ENCODE measurements at regions not wholly inside any gene's neighbourhood (a gene's known extent, or its start where the extent isn't known, plus 50 kb on each side); places are given as distances from the start of the nearest gene placed in this dataset.

DNA sequence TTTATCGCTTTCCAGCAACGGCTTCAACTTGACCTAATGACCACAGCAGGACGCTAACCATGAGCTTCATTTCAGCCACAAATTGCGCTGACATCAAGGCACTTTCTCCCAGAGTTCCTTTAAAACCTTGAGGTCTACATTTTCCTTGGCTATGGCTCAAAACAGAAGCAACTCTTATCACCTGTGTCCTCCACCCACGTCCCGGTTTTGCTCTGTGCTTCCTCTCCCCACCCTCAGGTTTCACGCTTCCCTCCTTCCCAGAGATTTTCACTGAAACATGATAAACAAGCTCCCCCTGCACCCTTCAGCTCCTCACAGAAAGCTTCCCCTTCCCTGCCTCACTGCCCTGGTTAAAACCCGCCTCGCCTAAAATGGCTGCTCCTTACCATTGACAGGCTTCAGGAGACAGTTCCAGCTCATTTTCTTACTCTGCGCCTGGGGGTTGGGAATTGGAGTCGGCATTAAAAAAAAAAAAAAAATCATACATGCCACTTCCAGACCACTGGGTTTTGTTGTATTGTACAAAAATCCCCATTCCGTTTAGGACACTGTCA is 229.5 kb downstream of the UBE3D start:
- DNase-seq = no peak

DNA sequence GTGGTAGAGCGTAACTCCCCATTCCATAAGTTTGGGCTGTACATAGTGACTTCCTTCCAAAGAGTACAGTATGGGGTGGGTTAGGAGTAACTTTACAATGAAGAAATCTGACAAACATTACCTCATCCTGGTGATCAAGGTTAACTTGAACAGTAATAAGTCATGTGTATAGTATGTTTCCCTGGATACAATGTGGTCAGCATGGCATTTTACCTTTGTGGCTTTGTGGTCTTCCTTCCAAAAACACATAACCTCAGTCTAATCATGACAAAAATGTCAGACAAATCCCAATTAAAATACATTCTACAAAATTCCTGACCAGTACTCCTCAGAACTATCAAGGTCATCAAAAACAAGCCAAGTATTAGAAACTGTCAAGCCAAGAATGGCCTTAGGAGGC is 225.1 kb downstream of the UBE3D start:
- no peak for DNase-seq

DNA sequence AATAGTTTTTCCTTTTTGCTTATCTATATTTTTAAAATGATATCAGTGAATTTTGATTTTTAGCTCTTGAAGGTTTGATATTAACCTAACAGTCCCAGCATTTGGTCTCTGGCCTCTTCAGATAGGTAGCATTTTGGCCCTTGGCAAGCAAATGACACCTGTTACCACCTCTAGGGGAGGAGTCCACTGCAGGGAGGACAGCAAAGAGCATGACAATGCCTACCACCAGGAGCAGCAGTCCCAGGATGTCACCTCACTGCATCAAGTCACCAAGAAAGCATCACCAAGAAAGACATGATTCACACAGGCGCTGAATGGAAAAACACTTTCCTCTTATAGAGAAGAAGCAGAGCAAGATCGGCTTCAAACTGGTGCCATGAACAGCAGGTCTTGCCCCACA is 224.3 kb downstream of the UBE3D start:
- no peak for DNase-seq
